Erythroblast (primary cell): ENCODE measurements at regions not wholly inside any gene's neighbourhood (a gene's known extent, or its start where the extent isn't known, plus 50 kb on each side); places are given as distances from the start of the nearest gene placed in this dataset.

Source experiments
- GATA1 ChIP-seq: IDR thresholded peaks from 2 replicates; pipeline ENCODE4 v1.6.1; 2011; ENCODE audit warnings: low read depth, mild to moderate bottlenecking, control low read depth, low read length, moderate library complexity
- POLR2A ChIP-seq: IDR thresholded peaks from 2 replicates; pipeline ENCODE4 v1.6.1; 2011; ENCODE audit warnings: mild to moderate bottlenecking, low read length

DNA sequence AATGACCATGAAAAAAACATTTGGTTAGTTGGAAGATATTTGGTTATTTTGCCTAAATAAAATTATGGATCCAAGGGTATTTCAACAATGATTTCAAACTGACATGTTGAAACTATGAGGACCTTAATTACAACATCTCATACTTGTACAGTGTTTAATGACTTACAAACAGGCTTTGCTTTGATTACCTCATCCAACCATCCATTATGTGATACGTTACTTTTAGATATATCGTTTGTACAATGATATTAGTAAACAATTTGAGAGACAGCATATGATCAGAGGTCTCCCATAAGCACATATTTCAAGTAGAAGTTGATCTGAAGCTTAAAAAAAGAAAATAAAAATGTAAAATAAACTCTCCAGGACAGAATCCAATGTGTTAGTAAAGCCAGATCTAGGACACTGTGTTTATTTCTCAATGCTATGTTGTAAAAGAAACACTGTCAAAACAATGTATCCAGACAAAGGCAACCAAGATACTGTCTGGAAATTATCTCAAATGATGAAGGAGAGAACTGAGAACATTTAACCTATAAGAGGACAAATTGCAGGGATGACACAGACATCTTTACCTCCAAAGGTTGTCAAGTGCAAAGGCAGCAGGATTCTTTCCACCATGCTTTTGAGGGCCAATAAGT lies 116.0 kb upstream of the TARS1 start:
- TF ChIP-seq POLR2A: no peak
- no peak for TF ChIP-seq GATA1
